PC-9 (cell line): ENCODE measurements at regions not wholly inside any gene's neighbourhood (a gene's known extent, or its start where the extent isn't known, plus 50 kb on each side); places are given as distances from the start of the nearest gene placed in this dataset.

ENCODE experiments used
- CTCF ChIP-seq: fragments of 200-600 bp; sonication (generic); conservative IDR thresholded peaks from 2 replicates; pipeline ENCODE4 v1.6.1; 2017; ENCODE audit warnings: mixed run types, antibody characterized with exemption, mild to moderate bottlenecking, moderate library complexity
- EZH2 ChIP-seq: fragments of 200-600 bp; sonication (generic); IDR thresholded peaks from 2 replicates; pipeline ENCODE4 v1.8.0; 2017; ENCODE audit warnings: antibody characterized with exemption, low read depth

DNA sequence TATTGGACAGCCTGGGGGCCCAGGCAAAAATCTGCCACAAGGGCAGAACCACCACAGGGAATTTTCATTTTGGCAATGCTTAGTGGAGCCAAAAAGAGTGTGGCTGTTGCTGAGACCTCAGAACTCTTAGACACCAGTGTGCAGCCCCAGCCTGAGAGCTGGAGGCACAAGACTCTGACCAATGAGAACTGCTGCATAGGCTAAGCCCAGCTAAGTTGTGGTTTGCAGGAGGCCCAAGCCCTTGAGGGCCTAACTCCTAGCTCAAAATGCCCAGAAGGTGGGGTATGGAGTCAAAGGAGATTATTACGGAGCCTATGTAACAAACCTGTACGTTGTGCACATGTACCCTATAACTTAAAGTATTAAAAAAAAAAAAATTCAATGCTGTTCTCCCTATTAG, 296.7 kb downstream of the TRAM1L1 start:
- no peak for TF ChIP-seq CTCF
- no peak for TF ChIP-seq EZH2
